H1 (cell line): ENCODE measurements at regions not wholly inside any gene's neighbourhood (a gene's known extent, or its start where the extent isn't known, plus 50 kb on each side); places are given as distances from the start of the nearest gene placed in this dataset.

Experiments used
- BCL11A ChIP-seq, 2 experiments: IDR thresholded peaks; one replicate each; pipeline ENCODE4 v1.6.1; 2011; ENCODE audit warnings: low read depth in 2 of 2, low read length in 2 of 2, mild to moderate bottlenecking in 2 of 2
- CHD2 ChIP-seq: IDR thresholded peaks from 2 replicates; pipeline ENCODE4 v1.6.1; 2012; ENCODE audit warnings: low read length, improper control_type of control experiment
- CTCF ChIP-seq, 3 experiments: IDR thresholded peaks; 1 replicate in 2 of 3; 2 replicates in 1 of 3; pipeline versions ENCODE4 v1.5.1 to v1.6.1; 2011; ENCODE audit warnings: low read length in 3 of 3, mild to moderate bottlenecking in 3 of 3, inconsistent platforms in 2 of 3, low read depth in 1 of 3, moderate library complexity in 1 of 3; ENCODE audit not compliant: insufficient read depth in 1 of 3; ENCODE audit errors: control extremely low read depth in 1 of 3
- SP1 ChIP-seq: IDR thresholded peaks from 2 replicates; pipeline ENCODE4 v1.6.1; 2011; ENCODE audit warnings: low read depth, low read length
- TBP ChIP-seq: IDR thresholded peaks from 2 replicates; pipeline ENCODE4 v1.6.1; 2011; ENCODE audit warnings: low read depth, low read length, improper control_type of control experiment

GRCh38 chr5:167001246-167001645 is 1290.2 kb upstream of the WWC1 start (continued):
- TF ChIP-seq CTCF (IDR thresholded peaks at IDR 0.05; ENCODE audit: control extremely low read depth in 1 of 3, insufficient read depth in 1 of 3, low read depth in 1 of 3, low read length in 3 of 3) (no peak), SP1 (no peak), CHD2 (no peak), TBP (no peak), BCL11A (IDR thresholded peaks at IDR 0.05; ENCODE audit: low read depth in 2 of 2, low read length in 2 of 2) (no peak)
- TF ChIP-seq, all 59 proteins: peak for 0
